Loucy (cell line): ENCODE measurements at regions not wholly inside any gene's neighbourhood (a gene's known extent, or its start where the extent isn't known, plus 50 kb on each side); places are given as distances from the start of the nearest gene placed in this dataset.

Source experiments
- H2AFZ ChIP-seq: fragments of 200-600 bp; sonication (generic); 2 replicates; pipeline ENCODE4 v1.6.0; 2016; ENCODE audit warnings: antibody characterized with exemption, mild to moderate bottlenecking, low read length, moderate library complexity
- H3F3A ChIP-seq: fragments of 200-600 bp; 2 replicates; pipeline ENCODE4 v1.6.0; 2016; ENCODE audit warnings: antibody characterized with exemption, low read depth, mild to moderate bottlenecking
- H3K27me3 ChIP-seq: fragments of 200-600 bp; sonication (generic); 2 replicates; pipeline ENCODE4 v1.6.1; 2014; ENCODE audit warnings: low read length, mild to moderate bottlenecking; ENCODE audit not compliant: insufficient read depth, poor library complexity, severe bottlenecking
- H3K36me3 ChIP-seq: fragments of 200-600 bp; sonication (generic); 2 replicates; pipeline ENCODE4 v1.6.1; 2016; ENCODE audit warnings: low read length; ENCODE audit not compliant: insufficient read depth
- H3K4me1 ChIP-seq: fragments of 200-600 bp; sonication (generic); 2 replicates; pipeline ENCODE4 v1.5.1; 2014; ENCODE audit warnings: low read length, mild to moderate bottlenecking; ENCODE audit not compliant: insufficient read depth, poor library complexity, severe bottlenecking
- H3K4me2 ChIP-seq: fragments of 200-600 bp; sonication (generic); 2 replicates; pipeline ENCODE4 v1.6.0; 2014; ENCODE audit warnings: antibody characterized with exemption, low read length, low read depth, mild to moderate bottlenecking; ENCODE audit not compliant: poor library complexity, severe bottlenecking
- H3K4me3 ChIP-seq: fragments of 200-600 bp; sonication (generic); 2 replicates; pipeline ENCODE4 v1.5.1; 2014; ENCODE audit warnings: low read length, mild to moderate bottlenecking, mixed read lengths; ENCODE audit not compliant: poor library complexity, severe bottlenecking
- H3K79me2 ChIP-seq: fragments of 200-600 bp; sonication (generic); 2 replicates; pipeline ENCODE4 v1.6.1; 2014; ENCODE audit warnings: low read length; ENCODE audit not compliant: insufficient read depth
- H3K9ac ChIP-seq: fragments of 200-600 bp; sonication (generic); 2 replicates; pipeline ENCODE4 v1.6.0; 2014; ENCODE audit warnings: mild to moderate bottlenecking, low read depth, low read length, moderate library complexity; ENCODE audit not compliant: poor library complexity, severe bottlenecking
- H3K9me2 ChIP-seq: fragments of 200-600 bp; sonication (generic); replicated peaks from 2 replicates; pipeline ENCODE4 v1.6.1; 2016; ENCODE audit warnings: low read depth, low read length, mixed read lengths
- H3K9me3 ChIP-seq: fragments of 200-600 bp; sonication (generic); 2 replicates; pipeline ENCODE4 v1.6.1; 2014; ENCODE audit warnings: mild to moderate bottlenecking, antibody characterized with exemption, low read length, low read depth; ENCODE audit not compliant: insufficient read depth
- H4K20me1 ChIP-seq: fragments of 200-600 bp; sonication (generic); 2 replicates; pipeline ENCODE4 v1.6.0; 2014; ENCODE audit warnings: antibody characterized with exemption, low read length, mild to moderate bottlenecking; ENCODE audit not compliant: insufficient read depth, poor library complexity, severe bottlenecking
- CTCF ChIP-seq: fragments of 200-600 bp; sonication (generic); conservative IDR thresholded peaks from 2 replicates; pipeline ENCODE4 v1.5.1; 2014; ENCODE audit warnings: mild to moderate bottlenecking, antibody characterized with exemption, low read length
- EZH2phosphoT487 ChIP-seq: fragments of 200-600 bp; IDR thresholded peaks from 2 replicates; pipeline ENCODE4 v1.6.1; 2018; ENCODE audit warnings: antibody characterized with exemption, mild to moderate bottlenecking, moderate library complexity, borderline replicate concordance

GRCh38 chr12:47586952-47587669, 118.7 kb downstream of the RPAP3 start:
- no peaks in the 10 kb centered on the region for H3K9me3 ChIP-seq
- H3K4me2 ChIP-seq: no peak overlapping the region
- no peak overlapping the region for H2AFZ ChIP-seq
- no peak for TF ChIP-seq CTCF
- no peak for TF ChIP-seq EZH2phosphoT487
- H3K9me2 ChIP-seq: no peaks in the 10 kb centered on the region
- no peak overlapping the region for H3K4me3 ChIP-seq
- no peaks in the 10 kb centered on the region for H4K20me1 ChIP-seq
- no peaks in the 10 kb centered on the region for H3K36me3 ChIP-seq
- H3K27me3 ChIP-seq: no peaks in the 10 kb centered on the region
- H3F3A ChIP-seq: no peaks in the 10 kb centered on the region
- no peaks in the 10 kb centered on the region for H3K79me2 ChIP-seq
- H3K4me1 ChIP-seq: no peaks in the 10 kb centered on the region
- no peak overlapping the region for H3K9ac ChIP-seq

GRCh38 chr12:47585507-47585906, 120.3 kb downstream of the RPAP3 start:
- no peaks in the 10 kb centered on the region for H4K20me1 ChIP-seq
- H3K79me2 ChIP-seq: no peaks in the 10 kb centered on the region
- H3K9ac ChIP-seq: no peak overlapping the region
- no peaks in the 10 kb centered on the region for H3K9me3 ChIP-seq
- H3K9me2 ChIP-seq: no peaks in the 10 kb centered on the region
- TF ChIP-seq EZH2phosphoT487: no peak
- no peak for TF ChIP-seq CTCF
- H3K4me1 ChIP-seq: no peaks in the 10 kb centered on the region
- no peaks in the 10 kb centered on the region for H3K27me3 ChIP-seq
- H3K36me3 ChIP-seq: no peaks in the 10 kb centered on the region
- H3F3A ChIP-seq: no peaks in the 10 kb centered on the region
- no peak overlapping the region for H3K4me3 ChIP-seq
- H3K4me2 ChIP-seq: no peak overlapping the region
- H2AFZ ChIP-seq: no peak overlapping the region

GRCh38 chr12:47578836-47579235, 127.0 kb downstream of the RPAP3 start:
- no peaks in the 10 kb centered on the region for H3K4me1 ChIP-seq
- H2AFZ ChIP-seq: no peak overlapping the region
- H4K20me1 ChIP-seq: no peaks in the 10 kb centered on the region
- H3K36me3 ChIP-seq: no peaks in the 10 kb centered on the region
- H3K27me3 ChIP-seq: peaks cover 8% of the 10 kb centered on the region
- H3K79me2 ChIP-seq: no peaks in the 10 kb centered on the region
- H3K9me3 ChIP-seq: no peaks in the 10 kb centered on the region
- H3K4me2 ChIP-seq: no peak overlapping the region
- TF ChIP-seq CTCF (no peak), EZH2phosphoT487 (no peak)
- H3F3A ChIP-seq: no peaks in the 10 kb centered on the region
- H3K9ac ChIP-seq: no peak overlapping the region
- no peak overlapping the region for H3K4me3 ChIP-seq
- H3K9me2 ChIP-seq: no peaks in the 10 kb centered on the region
